H1 (cell line): ENCODE measurements at regions not wholly inside any gene's neighbourhood (a gene's known extent, or its start where the extent isn't known, plus 50 kb on each side); places are given as distances from the start of the nearest gene placed in this dataset.

Experiments used
- CTCF ChIP-seq, 3 experiments: IDR thresholded peaks; 1 replicate in 2 of 3; 2 replicates in 1 of 3; pipeline versions ENCODE4 v1.5.1 to v1.6.1; 2011; ENCODE audit warnings: low read length in 3 of 3, mild to moderate bottlenecking in 3 of 3, inconsistent platforms in 2 of 3, low read depth in 1 of 3, moderate library complexity in 1 of 3; ENCODE audit not compliant: insufficient read depth in 1 of 3; ENCODE audit errors: control extremely low read depth in 1 of 3
- NRF1 ChIP-seq: IDR thresholded peaks from 2 replicates; pipeline ENCODE4 v1.6.1; 2011; ENCODE audit warnings: mild to moderate bottlenecking, low read depth, low read length, improper control_type of control experiment

- TF ChIP-seq CTCF (IDR thresholded peaks at IDR 0.05; ENCODE audit: control extremely low read depth in 1 of 3, insufficient read depth in 1 of 3, low read depth in 1 of 3, low read length in 3 of 3): no peak
- no peak for TF ChIP-seq NRF1
Measured at GRCh38 chr10:128687927-128688549, 561.8 kb upstream of the MKI67 start.
